ENCODE measurements at regions not wholly inside any gene's neighbourhood (a gene's known extent, or its start where the extent isn't known, plus 50 kb on each side); places are given as distances from the start of the nearest gene placed in this dataset.

GRCh38 chr1:232428786-232429530 is 201.0 kb downstream of the SIPA1L2 start:
- TF ChIP-seq CEBPB (IDR thresholded peaks at IDR 0.05) (no peak), CREB1 (IDR thresholded peaks at IDR 0.05; ENCODE audit: low read depth) (no peak), TAF1 (IDR thresholded peaks at IDR 0.05; ENCODE audit: low read depth) (no peak), TCF12 (IDR thresholded peaks at IDR 0.05; ENCODE audit: low read depth) (no peak), ZBTB7A (IDR thresholded peaks at IDR 0.05; ENCODE audit: low read depth) (no peak), REST (IDR thresholded peaks at IDR 0.05; ENCODE audit: low read depth) (no peak), YY1 (IDR thresholded peaks at IDR 0.05; ENCODE audit: low read depth) (no peak)
